GM12873 (cell line): ENCODE measurements at regions not wholly inside any gene's neighbourhood (a gene's known extent, or its start where the extent isn't known, plus 50 kb on each side); places are given as distances from the start of the nearest gene placed in this dataset.

ENCODE experiments used
- CTCF ChIP-seq: IDR thresholded peaks from 2 replicates; pipeline ENCODE4 v1.5.1; 2012; ENCODE audit warnings: low read depth, mild to moderate bottlenecking, moderate library complexity, low read length, control low read depth; ENCODE audit not compliant: insufficient read depth; ENCODE audit errors: missing control alignments

- TF ChIP-seq CTCF = no peak
These were observed 338.0 kb upstream of the MAF start for GRCh38 chr16:79938575-79938974.

GRCh38 chr16:79933603-79934002 is 333.1 kb upstream of the MAF start:
- no peak for TF ChIP-seq CTCF

GRCh38 chr16:79932572-79932971 is 332.0 kb upstream of the MAF start:
- no peak for TF ChIP-seq CTCF

- TF ChIP-seq CTCF = no peak
These were observed 331.2 kb upstream of the MAF start for GRCh38 chr16:79931721-79932120.

- TF ChIP-seq CTCF = no peak
These were observed 328.9 kb upstream of the MAF start for GRCh38 chr16:79929260-79929965.

GRCh38 chr16:79928142-79928873 is 327.8 kb upstream of the MAF start:
- TF ChIP-seq CTCF = no peak

GRCh38 chr16:79926451-79927205 is 326.1 kb upstream of the MAF start:
- TF ChIP-seq CTCF = no peak
